Stimulated activated CD4-positive, alpha-beta T cell treated with anti-CD3 and anti-CD28 coated beads, Interleukin-4, amount 100 ng/mL, for 4 hours (primary cell): ENCODE measurements at regions not wholly inside any gene's neighbourhood (a gene's known extent, or its start where the extent isn't known, plus 50 kb on each side); places are given as distances from the start of the nearest gene placed in this dataset.
"Not testable (repeated sequence)": the region's sequence is repeated elsewhere in the genome, so short reads cannot be mapped to it uniquely, and the experiment has no call there.

Experiments
- DNase-seq, 2 experiments: peaks; one replicate each; pipeline ENCODE4 v3.0.0-alpha.2; 2020

DNA sequence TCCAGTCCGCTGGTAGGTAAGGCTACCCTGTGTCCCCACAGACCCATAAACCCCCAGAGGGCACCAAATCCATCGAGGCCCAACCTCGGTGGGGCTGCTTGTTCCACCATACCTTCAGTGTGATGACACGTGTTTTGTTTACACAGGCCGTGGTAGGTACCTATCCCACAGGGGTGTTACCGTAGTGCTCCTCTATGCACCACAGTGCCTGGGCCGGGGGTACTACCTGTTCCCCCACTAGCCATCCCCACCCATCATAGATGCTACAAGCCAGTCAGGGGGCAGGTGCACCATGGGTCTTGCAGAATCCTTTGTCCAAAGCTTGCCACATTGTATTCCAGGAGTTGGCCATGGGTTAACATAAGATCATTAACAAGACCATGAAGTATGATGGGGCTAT lies 796.2 kb downstream of the EFNA5 start:
- DNase-seq: no peak

DNA sequence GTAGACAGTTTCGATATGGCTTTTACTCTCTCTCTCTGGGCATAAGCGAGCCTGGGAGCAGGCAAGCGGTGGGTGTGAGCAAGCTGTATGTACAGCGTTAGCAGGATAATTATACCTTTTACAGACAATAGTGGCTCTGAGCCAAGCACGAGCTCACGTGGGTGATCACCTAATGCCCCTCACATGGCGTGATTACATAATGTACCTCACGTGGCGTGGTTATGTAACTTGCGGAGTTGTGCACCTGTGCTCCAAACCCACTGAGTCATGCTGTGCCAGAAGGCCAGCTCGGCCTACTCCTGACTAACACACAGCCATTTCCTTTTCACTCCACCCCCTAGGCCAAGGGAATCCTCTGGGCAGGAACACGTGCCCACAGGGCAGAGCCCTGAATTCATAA lies 797.2 kb downstream of the EFNA5 start:
- no peak for DNase-seq

DNA sequence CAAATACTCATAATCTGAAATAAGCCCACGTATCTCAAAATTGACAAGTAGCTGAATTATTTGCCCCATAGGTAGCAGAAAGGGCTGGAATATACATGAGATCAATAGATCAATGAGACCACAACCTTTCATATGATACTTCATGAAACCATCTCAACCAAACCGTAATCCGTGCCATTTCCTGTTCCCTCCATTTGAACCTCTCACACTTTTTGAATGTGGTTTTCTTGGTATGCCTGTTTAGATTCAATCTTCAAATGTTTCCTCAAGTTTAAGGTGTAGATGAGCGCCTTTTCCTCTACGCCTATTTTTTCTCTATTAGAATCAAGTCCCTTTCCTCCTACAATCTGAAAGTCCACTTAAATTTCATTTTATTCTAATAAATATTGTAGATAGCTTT lies 805.5 kb downstream of the EFNA5 start:
- DNase-seq: no peak

DNA sequence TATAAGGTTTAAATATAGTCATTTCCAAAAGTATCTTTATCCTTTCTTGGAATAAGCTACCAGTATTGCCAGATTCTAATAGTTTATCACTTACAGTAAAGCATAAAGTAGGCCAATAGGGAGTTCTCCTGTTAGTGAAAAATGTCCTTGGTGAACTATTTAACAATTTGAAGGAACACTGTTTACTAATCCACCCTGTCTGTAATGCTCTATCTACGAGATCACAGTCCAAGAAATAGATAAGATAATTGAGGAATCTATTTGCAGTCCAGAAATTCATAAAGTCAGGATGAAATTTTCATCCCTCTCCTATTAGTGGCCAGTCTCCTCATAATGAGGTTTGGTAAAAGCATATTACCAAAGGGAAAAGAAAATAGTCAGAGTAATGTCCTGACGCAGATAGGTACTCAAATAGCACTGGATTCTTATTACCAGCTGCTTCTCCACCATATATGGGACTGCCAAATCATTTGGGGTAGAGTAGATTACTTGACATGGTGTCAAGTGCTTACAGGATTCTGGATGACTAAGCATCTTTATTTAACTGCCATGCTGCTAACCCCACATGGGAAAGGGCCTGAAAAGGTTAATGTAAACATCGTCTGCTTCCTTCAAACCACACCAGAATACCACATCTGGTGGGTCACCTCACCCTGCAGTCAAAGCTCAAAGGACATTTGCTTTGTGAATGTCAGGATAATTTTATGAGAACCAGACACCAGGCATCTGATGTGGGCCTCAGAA lies 808.1 kb downstream of the EFNA5 start:
- DNase-seq: no peak

DNA sequence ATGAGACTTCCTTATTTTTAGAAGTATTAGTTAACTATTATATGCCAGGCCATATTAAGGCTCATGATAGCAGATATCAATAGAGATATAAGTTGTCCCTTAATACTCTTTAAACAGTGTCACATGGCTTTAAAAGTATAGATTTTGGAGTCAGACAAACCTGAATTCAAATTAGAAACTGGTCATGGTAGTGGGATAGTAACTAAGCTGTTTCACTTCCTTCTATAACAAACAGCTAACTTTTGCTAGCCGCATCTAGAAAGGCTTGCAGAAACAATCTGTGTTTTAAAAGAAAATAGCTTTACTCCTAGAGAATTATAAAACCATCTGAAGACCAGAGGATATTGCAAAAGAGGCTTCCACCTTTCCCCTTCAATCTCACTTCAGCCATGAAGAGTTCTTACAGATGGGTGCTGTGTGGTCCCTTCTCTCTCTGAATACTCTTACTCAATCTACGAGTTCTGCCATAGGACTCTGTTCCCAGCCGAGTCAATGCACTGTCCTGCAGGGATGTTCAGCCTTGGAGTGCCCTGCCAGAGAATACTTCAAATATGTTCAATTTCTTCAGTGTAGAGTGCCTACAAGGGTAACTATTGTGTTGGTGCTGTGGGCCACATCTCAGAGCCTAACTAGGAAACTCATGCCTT lies 810.2 kb downstream of the EFNA5 start:
- DNase-seq: no peak

DNA sequence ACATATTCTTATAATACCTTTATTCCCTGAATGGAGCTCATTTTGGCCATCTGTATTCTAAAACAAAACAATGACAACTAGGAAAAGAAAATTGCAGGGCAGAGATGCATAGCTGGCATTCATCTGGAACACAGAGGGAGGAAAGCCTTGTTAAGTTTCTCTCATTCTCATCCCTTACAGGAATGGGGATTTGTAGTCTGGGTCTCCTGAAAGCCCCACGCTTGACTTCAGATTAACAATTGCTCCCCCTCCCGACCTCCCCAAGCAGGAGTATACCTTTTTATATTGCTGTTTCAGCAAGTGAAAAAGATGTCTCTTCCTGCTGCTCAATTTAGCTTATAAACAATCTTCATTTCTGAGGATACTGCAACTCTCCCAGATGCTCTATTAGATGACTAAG lies 812.1 kb downstream of the EFNA5 start:
- no peak for DNase-seq

DNA sequence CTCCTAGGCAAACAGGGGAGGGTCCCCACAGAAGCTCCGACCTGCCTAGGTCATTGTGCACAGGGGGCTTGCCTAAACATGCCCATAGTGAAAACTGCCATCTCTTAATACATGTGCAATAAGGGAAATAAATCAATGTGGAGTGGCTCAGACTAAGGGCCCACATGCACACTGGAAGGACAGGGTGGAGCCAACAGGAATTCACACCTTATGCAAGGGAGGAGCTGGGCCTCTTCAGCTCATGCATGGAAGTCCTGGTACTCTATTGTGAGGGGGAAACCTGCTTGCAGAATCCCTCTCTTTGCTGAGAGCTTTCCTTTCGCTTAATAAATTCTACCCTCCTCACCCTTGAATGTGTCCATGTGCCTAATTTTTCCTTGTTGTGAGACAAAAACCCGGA lies 815.8 kb downstream of the EFNA5 start:
- no peak for DNase-seq

DNA sequence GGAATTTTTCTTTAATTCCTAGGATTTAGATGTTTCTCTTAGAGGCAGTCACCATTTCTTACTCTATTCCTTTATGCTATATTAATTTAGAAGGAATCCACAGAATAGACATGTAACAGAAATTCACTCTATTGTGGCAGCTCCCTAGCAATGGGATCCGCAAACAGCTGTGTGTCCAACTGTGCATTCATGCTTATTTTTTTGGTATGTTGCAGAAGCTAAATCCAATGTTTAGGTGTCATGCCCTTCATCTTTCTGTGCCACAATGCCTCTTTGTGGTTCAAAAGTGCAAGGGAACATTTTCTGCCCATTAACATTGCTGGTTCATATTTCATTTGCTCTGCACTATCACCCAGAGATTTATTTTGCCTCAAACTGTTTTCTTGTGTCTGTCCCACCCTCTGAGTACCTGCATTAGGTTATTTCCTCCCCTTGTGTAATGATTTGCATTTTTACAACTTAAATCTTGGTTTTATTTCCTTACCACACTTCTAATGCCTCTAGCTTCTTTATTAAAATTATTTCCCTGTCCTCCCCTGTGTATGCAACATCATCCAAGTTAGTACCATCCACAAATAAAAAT lies 816.5 kb downstream of the EFNA5 start:
- DNase-seq: no peak

DNA sequence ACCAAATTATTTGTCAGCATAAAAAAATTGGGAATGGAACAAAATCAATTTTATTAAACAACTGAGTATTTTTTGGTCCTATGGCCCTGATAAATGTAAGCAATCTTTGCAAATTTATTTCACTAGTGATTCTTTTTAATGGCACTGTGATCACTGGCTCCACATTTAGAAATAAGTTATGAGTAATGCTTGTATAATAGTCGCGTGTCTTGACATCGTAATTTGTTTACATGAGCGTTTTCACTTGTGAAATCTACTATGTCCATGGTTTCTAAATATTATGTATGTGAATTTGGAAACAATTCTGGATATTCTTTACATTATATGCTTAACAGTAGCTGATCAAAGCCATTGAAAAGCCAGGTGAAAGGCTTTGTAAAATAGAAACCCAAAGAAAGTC lies 817.5 kb downstream of the EFNA5 start:
- DNase-seq: no peak

DNA sequence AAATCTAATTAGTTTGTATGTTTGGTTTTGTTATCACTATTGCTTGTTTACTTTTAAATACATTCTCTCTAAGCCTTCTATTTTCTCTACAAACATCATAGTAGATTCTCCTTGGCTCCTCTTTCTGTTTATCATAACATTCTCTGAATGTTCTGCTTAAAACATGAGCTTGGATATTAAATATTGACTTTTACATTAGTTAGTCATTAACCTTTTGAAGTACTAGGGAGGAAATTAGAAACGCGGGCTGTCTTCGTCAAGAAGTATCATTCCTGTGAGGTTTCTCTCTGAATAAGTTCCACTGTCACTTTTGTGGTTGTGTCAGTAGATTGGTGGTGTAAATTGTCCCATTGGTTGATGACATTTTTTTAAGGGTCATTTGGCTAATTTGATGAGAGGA lies 821.5 kb downstream of the EFNA5 start:
- DNase-seq: no peak

DNA sequence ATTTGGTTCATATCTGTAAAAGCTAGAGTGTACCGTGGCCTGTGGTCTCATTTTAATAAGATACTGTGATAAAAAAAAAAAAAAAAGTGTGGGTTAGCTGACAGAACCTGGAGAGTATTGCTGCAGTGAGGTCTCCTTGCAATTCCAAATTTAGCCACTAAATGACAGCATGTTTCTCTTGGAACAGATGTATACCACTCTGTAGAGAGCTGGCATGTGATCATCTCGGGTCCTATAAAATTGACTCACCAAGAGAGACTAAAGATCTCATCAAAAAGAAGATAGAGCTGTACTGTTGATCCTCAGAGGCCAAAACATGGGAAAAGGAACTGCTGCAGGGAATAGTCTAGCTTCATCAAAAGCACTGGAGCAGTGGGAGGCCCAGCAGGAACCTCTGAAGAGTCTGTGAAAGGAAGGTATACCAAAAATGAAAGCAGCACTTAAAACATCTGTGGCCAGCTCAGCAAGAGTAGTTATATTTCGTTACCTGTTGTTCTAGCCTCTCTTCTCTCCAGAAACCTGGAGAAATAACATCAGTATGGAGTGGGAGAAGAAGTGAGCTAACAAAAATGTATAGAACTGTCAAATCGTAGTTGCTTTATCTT lies 826.8 kb downstream of the EFNA5 start:
- no peak for DNase-seq

DNA sequence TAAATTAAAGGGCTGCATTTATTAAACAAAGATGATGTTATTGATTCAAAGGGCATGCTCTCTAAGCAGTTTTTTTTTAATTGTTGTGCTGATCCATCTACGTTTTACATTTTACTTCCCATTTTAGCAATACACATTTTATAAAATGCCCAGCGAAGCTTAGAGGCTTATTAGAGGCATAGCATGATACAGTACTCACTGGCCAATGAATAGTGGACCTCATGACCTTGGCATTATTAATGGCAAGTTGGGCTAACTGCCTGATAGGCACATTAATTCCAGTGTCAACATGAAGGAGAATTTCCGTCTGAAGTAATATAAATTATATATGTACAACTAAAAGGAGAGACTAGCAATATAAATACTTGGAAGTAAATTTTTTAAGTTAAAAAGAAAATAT lies 837.2 kb downstream of the EFNA5 start:
- no peak for DNase-seq

DNA sequence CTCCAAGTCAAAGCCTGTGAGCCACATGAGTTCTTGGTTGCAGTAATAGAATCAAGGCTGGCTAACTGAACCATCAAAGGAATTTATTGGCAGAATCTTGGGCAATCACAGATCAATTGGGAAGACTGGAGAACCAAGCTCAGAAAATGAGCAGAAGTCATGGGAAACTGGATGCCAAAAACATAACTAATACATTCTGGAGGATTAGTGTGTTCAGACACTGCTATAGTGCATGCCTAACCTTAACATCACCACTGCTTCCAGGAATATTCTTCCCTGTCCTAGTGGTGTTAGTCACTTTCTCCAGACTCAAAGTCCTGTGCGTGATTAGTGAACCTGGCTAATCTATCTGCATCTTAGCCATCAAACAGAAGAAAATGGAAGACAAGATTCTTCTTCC lies 843.7 kb downstream of the EFNA5 start:
- no peak for DNase-seq

DNA sequence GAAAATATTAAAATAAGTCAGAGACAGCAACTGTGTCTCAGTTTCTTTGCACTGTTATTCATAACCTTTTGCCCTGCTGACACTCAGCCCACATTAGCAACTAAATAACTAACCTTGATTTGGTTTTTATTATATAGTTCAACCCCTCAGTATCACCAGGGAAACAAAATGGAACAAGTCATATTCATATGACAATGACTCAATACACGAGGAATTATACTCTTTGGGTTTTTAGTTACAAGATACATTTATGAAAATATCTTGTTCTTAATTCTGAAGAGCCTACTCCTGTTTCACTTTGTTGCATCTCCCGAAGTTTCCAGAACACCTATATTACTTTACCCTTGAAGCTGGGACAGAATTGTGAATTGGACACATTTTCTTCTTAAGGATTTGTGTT lies 845.4 kb downstream of the EFNA5 start:
- no peak for DNase-seq

DNA sequence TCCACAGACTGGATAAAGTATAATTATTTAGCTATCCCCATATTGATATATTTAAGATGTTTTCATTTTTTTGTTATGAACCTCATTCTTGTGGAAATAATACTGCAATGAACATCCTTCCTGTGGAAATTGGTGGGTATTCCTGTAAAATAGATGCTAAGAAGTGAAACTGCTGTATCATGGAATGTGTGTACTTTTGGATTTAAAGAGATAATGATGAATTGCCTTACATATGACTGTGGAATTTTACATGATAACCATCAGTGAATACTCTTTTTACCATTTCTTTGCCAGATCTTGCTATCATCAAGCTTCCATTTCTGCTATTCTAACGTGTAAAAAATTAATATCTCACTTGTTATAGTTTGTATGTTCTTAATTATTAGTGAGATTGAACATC lies 847.9 kb downstream of the EFNA5 start:
- DNase-seq: no peak

DNA sequence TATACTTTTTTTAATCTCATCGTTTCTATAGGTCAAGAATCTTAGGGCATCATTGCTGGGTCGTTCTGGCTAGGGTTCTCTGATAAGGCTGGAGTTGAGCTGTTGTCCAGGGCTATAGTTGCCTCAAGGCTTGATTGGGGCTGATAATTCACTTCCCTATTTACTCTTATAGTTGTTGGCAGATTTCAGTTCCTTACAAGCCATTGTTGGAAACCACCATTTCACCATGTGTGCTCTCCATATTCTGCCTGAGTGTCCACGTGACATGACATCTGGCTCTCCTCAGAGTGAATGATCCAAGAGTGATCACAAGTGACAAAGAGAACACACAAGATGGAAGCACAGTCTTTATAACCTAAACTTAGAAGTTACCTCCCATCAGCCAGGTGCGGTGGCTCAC lies 852.2 kb downstream of the EFNA5 start:
- no peak for DNase-seq

DNA sequence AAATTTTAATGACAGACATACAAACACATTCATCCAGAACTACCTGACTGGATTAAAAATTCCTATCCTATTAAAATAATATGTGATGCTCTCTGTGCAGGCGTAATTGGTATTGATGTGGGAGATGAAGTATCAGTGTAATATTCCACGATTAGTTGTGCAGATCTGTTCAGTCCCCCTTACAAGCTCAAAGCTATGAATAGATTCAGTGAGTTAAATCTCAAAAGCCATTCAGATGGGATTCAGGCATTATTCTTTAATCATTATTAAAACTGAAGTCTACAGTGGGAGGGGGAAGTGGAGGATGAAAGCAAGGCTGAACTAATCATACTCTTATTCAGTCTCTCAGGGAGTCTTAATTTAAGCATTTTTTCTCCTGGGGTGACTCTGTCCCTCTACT lies 855.8 kb downstream of the EFNA5 start:
- DNase-seq: no peak

DNA sequence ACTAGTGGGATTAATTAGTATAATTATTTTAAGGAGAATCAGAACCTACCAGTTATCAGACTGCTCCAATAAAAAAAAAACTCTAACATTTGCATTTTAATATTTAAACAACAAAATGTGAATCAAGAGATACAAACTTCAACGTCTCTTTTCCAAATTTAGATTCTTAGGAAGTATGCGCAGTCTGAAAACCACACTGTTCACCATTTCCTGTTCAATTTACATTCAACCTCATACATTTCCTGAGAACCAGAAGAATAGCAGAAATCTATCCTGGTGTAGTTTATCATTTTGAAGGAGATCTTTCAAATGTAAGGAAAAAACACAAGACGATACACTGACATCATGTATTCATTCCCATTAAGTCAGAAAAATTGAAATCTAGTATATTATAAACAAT lies 869.2 kb downstream of the EFNA5 start:
- no peak for DNase-seq

DNA sequence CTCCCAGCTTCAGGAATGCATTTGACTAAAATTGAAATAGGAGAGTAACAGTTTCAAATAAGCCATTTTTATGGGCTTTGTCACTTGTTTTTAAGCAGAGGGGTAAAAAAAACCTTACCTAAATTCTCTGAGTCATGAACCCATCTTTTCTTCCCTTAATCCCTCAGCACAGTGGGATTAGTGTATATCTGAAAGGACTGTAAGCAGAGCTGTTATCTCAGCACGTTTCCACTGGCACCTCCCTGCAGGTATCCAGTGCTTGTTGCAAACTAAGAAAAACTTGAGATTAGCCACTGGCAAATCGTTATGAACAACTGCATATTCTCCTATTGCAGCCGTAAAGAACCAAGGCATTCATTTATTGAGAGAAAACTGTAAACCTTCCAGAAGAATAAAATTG lies 872.7 kb downstream of the EFNA5 start:
- no peak for DNase-seq

DNA sequence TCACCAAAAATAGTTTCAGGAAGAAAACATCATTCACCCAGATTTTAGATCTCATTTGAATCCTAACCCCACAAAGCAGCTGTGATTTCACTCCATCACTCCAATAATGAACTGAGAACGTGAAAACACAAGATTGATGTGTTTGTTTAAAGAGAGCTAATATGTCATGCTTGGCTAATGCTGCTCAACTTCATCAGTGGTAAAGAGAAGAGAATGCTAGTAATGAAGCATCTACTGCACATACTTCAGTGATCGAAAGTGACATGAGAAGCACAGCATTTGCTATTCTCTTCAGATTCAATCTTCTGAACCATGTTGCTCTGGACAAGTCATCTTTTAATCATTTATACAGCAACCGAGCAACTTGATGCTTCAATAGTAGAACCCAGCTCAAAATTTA lies 874.7 kb downstream of the EFNA5 start:
- no peak for DNase-seq

DNA sequence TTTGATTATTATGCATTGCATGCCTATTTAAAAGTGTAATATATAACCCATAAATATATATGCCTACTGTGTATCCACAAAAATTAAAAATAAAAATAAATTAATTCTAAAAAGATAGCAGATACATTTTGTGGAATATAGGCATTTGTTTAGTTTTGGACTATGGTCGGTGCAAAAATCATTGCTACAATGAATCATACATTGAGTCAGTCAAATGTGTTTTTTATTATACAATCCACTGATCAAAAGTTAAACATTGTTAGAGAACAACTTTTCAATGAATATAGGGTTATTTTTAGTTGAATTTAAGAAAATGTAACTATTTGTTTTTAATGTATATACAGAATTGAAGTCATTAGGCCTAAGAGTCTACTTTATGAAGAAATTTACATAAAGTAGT lies 885.9 kb downstream of the EFNA5 start:
- DNase-seq: no peak

DNA sequence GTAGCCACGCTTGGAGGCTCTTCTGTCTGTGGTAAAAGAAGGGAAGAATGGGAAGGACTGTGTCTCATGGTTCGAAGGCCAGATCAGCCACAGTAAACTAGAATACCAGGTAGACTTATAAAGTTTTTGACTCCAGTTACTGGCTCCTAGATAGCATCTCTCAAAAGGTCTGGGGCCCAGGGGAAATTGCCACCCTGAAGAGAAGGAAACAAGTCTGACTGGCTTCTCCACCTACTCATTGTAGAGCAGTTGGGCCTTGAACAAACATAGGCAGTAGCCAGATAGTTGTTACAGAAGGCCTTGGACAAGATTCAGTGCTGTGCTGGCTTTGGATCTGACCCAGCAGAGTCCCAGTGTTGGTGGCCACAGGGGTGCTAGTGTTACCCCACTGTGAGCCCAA lies 890.4 kb downstream of the EFNA5 start:
- DNase-seq: no peak

DNA sequence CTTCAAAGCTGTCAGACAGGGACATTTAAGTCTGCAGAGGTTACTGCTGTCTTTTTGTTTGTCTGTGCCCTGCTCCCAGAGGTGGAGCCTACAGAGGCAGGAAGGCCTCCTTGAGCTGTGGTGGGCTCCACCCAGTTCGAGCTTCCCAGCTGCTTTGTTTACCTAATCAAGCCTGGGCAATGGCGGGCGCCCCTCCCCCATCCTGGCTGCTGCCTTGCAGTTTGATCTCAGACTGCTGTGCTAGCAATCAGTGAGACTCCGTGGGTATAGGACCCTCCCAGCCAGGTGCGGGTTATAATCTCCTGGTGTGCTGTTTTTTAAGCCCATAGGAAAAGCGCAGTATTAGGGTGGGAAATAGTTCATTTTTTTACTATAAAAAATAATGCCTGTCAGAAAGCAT lies 894.2 kb downstream of the EFNA5 start:
- DNase-seq: not testable (repeated sequence)

DNA sequence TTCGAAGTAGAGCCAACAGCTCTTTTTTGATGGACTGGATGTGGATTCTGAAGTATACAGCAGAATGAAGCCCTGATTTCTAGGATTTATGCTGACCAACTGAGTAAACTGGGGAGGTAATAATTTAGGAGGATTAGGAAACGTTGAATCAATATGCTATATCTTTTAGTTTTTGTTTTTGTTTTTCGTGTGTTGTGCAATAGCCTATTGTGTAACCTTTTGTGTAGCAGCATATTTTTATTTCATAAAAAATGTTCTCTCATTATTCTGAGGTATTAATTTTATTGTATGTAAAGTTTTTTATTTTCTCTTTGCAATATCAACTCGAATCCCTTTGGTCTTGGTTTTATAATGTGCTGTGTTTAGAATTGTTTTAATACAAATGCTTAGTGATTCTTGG lies 902.3 kb downstream of the EFNA5 start:
- DNase-seq: no peak
